Nephron progenitor cell (in vitro differentiated cells): ENCODE measurements at regions not wholly inside any gene's neighbourhood (a gene's known extent, or its start where the extent isn't known, plus 50 kb on each side); places are given as distances from the start of the nearest gene placed in this dataset.
"Not testable (repeated sequence)": the region's sequence is repeated elsewhere in the genome, so short reads cannot be mapped to it uniquely, and the experiment has no call there.

ENCODE experiments used
- DNase-seq: peaks from one replicate; pipeline ENCODE4 v3.0.0; 2021
- H3K27ac Mint-ChIP-seq: 2 replicates; pipeline ENCODE4 v1.8.0; 2021; ENCODE audit warnings: mild to moderate bottlenecking, moderate library complexity, mixed read lengths
- H3K27me3 Mint-ChIP-seq: 2 replicates; pipeline ENCODE4 v1.8.0; 2021; ENCODE audit warnings: mild to moderate bottlenecking, low read depth, mixed read lengths; ENCODE audit not compliant: poor library complexity
- H3K36me3 Mint-ChIP-seq: 2 replicates; pipeline ENCODE4 v1.8.0; 2021; ENCODE audit warnings: low read depth, mixed read lengths
- H3K4me1 Mint-ChIP-seq: 2 replicates; pipeline ENCODE4 v1.8.0; 2021; ENCODE audit warnings: mixed read lengths
- H3K4me3 Mint-ChIP-seq: 2 replicates; pipeline ENCODE4 v1.8.0; 2021; ENCODE audit warnings: mild to moderate bottlenecking, moderate library complexity, mixed read lengths
- H3K9me3 Mint-ChIP-seq: 2 replicates; pipeline ENCODE4 v1.8.0; 2021; ENCODE audit warnings: mild to moderate bottlenecking, moderate library complexity, mixed read lengths
- CTCF ChIP-seq: fragments of 200-600 bp; sonication (generic); IDR thresholded peaks from 2 replicates; pipeline ENCODE4 v1.5.0; 2021; ENCODE audit warnings: antibody characterized with exemption

- H3K4me3 Mint-ChIP-seq, result no peak overlapping the region
- H3K27ac Mint-ChIP-seq, result no peak overlapping the region
- peaks cover 28% of the 10 kb centered on the region for H3K9me3 Mint-ChIP-seq
- no peaks in the 10 kb centered on the region for H3K4me1 Mint-ChIP-seq
- H3K36me3 Mint-ChIP-seq, result no peaks in the 10 kb centered on the region
- no peak for TF ChIP-seq CTCF
- H3K27me3 Mint-ChIP-seq, result peaks cover 4% of the 10 kb centered on the region
- DNase-seq, result no peak
Observed at GRCh38 chr2:144785253-144785652, 265.3 kb upstream of the ZEB2 start.

GRCh38 chr2:144780983-144781382, 261.1 kb upstream of the ZEB2 start:
- Mint-ChIP-seq H3K4me1 (no peaks in the 10 kb centered on the region), H3K36me3 (no peaks in the 10 kb centered on the region), H3K27ac (no peak overlapping the region), H3K27me3 (no peaks in the 10 kb centered on the region), H3K9me3 (peaks cover 9% of the 10 kb centered on the region), H3K4me3 (no peak overlapping the region)
- TF ChIP-seq CTCF, result no peak
- no peak for DNase-seq

GRCh38 chr2:144776766-144777165, 256.8 kb upstream of the ZEB2 start:
- no peak overlapping the region for H3K4me3 Mint-ChIP-seq
- DNase-seq, result no peak
- H3K27me3 Mint-ChIP-seq, result no peaks in the 10 kb centered on the region
- no peaks in the 10 kb centered on the region for H3K36me3 Mint-ChIP-seq
- TF ChIP-seq CTCF, result no peak
- no peaks in the 10 kb centered on the region for H3K9me3 Mint-ChIP-seq
- H3K4me1 Mint-ChIP-seq, result no peaks in the 10 kb centered on the region
- H3K27ac Mint-ChIP-seq, result no peak overlapping the region

GRCh38 chr2:144774809-144775208, 254.9 kb upstream of the ZEB2 start:
- H3K27me3 Mint-ChIP-seq, result no peaks in the 10 kb centered on the region
- no peak for TF ChIP-seq CTCF
- H3K36me3 Mint-ChIP-seq, result no peaks in the 10 kb centered on the region
- H3K4me3 Mint-ChIP-seq, result no peak overlapping the region
- no peak for DNase-seq
- H3K9me3 Mint-ChIP-seq, result no peaks in the 10 kb centered on the region
- H3K27ac Mint-ChIP-seq, result no peak overlapping the region
- H3K4me1 Mint-ChIP-seq, result no peaks in the 10 kb centered on the region

- no peak overlapping the region for H3K27ac Mint-ChIP-seq
- no peaks in the 10 kb centered on the region for H3K9me3 Mint-ChIP-seq
- no peaks in the 10 kb centered on the region for H3K36me3 Mint-ChIP-seq
- no peaks in the 10 kb centered on the region for H3K27me3 Mint-ChIP-seq
- no peak overlapping the region for H3K4me3 Mint-ChIP-seq
- H3K4me1 Mint-ChIP-seq, result no peaks in the 10 kb centered on the region
- no peak for DNase-seq
- no peak for TF ChIP-seq CTCF
Observed at GRCh38 chr2:144771348-144771747, 251.4 kb upstream of the ZEB2 start.

GRCh38 chr2:144770616-144771230, 250.8 kb upstream of the ZEB2 start:
- Mint-ChIP-seq H3K4me1 (no peaks in the 10 kb centered on the region), H3K36me3 (no peaks in the 10 kb centered on the region), H3K27me3 (no peaks in the 10 kb centered on the region), H3K9me3 (no peaks in the 10 kb centered on the region), H3K27ac (no peak overlapping the region), H3K4me3 (no peak overlapping the region)
- TF ChIP-seq CTCF, result no peak
- no peak for DNase-seq

GRCh38 chr2:144760939-144761338, 241.0 kb upstream of the ZEB2 start:
- H3K27ac Mint-ChIP-seq, DNase-seq, H3K4me1 Mint-ChIP-seq, H3K27me3 Mint-ChIP-seq, H3K36me3 Mint-ChIP-seq, H3K4me3 Mint-ChIP-seq, H3K9me3 Mint-ChIP-seq: not testable (repeated sequence)
